ENCODE measurements at regions not wholly inside any gene's neighbourhood (a gene's known extent, or its start where the extent isn't known, plus 50 kb on each side); places are given as distances from the start of the nearest gene placed in this dataset.

DNA sequence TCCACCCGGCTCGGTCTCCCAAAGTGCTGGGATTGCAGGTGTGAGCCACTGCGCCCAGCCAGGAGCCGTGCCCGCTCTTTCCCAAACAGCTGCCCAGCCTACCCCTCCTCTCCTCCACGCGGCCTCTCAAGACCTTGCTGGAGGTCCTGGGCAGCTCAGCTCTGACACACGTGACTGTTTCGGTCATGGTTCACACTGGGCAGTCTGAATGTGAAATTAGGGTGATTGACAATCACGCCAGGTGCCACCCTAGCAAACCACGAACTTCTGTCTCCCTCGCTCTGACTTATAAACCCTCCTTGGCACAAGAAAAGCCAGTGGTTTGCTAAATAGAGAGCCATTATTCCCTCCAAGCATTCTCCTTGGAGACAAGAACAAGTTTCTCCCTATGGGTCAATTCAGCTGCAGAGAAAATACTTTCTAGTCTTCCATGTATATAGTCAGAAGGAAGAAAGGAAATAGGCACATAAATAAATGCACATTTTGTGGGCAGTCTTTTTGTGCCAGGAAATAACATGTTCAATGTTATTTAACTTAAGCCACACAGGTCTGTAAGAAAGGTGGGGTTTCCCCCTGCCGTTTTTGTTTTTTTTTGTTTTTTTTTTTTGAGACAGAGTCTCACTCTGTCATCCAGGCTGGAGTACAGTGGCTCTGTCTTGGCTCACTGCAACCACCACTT is 121.9 kb upstream of the MEF2A start:
- Histone ChIP-seq H3K9me3 (no peaks in the 10 kb centered on the region), H3K36me3 (no peaks in the 10 kb centered on the region), H3K27me3 (no peaks in the 10 kb centered on the region), H3K4me1 (peaks cover 0 to 78% of the 10 kb centered on the region in 2 donors), H3K27ac (peak overlapping the region; percentile 70 to 87), H3K4me3 (no peak overlapping the region)
- TF ChIP-seq, protein P1, sequence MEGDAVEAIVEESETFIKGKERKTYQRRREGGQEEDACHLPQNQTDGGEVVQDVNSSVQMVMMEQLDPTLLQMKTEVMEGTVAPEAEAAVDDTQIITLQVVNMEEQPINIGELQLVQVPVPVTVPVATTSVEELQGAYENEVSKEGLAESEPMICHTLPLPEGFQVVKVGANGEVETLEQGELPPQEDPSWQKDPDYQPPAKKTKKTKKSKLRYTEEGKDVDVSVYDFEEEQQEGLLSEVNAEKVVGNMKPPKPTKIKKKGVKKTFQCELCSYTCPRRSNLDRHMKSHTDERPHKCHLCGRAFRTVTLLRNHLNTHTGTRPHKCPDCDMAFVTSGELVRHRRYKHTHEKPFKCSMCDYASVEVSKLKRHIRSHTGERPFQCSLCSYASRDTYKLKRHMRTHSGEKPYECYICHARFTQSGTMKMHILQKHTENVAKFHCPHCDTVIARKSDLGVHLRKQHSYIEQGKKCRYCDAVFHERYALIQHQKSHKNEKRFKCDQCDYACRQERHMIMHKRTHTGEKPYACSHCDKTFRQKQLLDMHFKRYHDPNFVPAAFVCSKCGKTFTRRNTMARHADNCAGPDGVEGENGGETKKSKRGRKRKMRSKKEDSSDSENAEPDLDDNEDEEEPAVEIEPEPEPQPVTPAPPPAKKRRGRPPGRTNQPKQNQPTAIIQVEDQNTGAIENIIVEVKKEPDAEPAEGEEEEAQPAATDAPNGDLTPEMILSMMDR (IDR thresholded peaks at IDR 0.05): no peak
- peak; percentile 55 for DNase-seq (ENCODE audit: low spot score)

DNA sequence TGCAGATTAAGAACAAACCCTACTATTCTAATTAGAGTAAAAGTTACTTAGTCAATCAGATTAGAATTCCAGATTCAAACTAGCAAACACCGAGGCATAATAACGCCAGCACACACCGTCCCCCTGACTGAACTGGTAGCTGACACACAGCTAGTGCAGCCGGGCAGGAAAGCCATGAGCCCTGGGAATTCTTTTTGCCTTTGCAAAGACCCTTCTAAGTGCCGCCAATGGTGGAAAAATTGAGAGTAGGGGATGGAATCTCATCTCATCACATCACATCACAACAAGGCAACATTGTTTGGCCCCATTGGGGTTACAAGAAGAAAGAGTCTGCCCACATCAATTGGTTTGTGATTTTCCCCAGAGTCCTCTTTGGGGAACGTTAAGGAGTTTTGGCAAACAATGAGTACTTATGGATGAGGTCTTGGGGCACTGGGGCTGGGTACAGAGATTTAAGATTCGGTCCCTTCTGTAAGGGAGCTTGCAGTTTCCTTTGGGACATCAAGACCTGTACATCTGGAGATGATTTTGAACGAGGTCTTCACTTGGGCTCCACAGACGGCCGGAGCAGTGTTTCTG is 120.4 kb upstream of the MEF2A start:
- Histone ChIP-seq H3K27ac (peak overlapping the region in 1 of 2 donors; percentile 17), H3K27me3 (no peaks in the 10 kb centered on the region), H3K4me1 (peaks cover 0 to 87% of the 10 kb centered on the region in 2 donors), H3K4me3 (no peak overlapping the region), H3K36me3 (no peaks in the 10 kb centered on the region), H3K9me3 (no peaks in the 10 kb centered on the region)
- no peak for DNase-seq (ENCODE audit: low spot score)
- TF ChIP-seq, protein P1 (IDR thresholded peaks at IDR 0.05): no peak

DNA sequence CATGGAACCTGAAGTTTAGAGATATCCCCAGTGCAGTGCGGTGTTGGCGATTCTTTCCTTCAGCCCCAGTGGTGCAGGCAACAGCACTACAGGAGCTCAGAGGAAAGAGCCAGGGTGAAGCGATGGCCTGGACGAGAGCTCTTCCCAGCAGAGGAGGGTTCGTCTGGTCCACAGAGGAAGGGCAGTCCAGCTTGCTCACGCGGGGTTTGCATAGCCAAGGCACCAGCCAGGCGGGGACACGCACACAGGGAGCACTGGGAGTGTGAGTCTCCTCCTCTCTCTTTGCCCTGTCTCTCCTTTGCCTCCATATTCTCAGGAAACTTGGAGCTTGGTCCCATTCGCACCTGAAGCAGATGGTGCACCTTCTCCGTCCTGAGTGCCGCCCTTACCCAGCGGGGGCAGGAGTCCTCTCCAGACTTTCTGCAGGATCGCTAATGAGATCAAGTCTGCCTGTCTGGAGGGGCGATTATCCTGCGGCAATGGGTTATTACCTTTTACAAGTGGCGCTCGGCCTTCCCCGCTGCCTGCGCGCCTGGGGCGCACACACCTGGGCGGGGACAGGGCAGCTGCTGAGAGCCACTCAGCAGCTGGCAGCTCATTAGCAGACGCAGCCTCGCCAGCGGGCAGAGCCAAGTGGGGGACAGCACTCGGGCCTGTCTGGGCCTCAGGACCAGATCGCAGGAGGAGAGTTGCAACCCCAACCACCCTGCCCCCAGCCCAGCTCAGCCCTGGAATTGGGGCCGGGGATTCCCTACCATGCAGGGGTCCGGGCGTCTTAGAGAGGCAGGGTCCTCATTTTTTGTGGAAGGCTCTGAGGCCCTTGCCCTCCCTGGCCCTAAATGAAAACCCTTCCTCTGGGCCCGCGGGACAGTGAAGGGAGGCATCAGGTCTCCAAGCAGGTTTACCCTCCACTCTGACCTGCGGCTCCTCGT is 119.0 kb upstream of the MEF2A start:
- Histone ChIP-seq H3K4me3 (no peak overlapping the region), H3K4me1 (peaks cover 0 to 87% of the 10 kb centered on the region in 2 donors), H3K27ac (peak overlapping the region in 1 of 2 donors; percentile 31), H3K9me3 (no peaks in the 10 kb centered on the region), H3K36me3 (no peaks in the 10 kb centered on the region), H3K27me3 (no peaks in the 10 kb centered on the region)
- peak; percentile 47 for DNase-seq (ENCODE audit: low spot score)
- TF ChIP-seq, protein P1 (IDR thresholded peaks at IDR 0.05): no peak

DNA sequence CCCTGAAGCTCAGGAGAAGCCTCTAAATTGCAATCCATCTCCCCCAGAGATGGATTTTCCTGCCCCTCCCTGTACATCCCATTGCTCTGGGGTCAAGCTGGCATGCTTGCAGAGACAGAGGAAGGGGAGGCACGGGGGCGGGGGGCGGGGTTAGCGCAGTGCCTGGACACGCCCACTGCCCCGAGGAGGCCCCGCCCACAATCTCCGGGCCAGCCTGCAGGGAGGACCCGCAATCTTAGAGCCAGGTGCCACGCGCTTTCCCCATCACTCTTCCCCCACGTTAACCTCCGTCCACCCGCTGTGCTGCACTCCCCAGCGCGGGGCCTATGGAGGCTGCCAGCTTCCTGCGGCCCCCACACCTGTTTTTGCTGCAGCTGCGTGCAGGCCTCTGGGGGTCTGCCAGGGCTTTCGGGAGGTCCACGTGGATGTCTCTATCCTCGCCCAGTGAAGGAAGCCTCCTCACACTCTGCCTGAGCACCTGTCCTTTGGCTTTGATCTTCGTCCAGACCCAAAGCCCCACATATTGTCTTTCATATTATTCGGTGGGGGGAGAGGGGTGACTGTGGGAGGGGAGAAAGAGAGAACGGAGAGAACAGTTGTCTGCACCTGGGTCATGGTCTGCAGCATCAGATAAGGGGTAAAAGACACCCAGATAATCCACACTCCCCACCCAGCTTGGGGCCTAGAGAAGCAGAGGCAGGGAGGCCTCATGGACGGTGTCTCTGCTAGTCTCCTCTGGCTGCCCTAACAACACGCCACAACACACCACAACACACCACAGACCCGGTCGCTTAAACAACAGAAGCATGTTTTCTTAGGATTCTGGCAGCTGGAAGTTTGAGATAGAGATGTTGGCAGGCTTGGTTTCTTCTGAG is 118.0 kb upstream of the MEF2A start:
- H3K4me1 ChIP-seq: peaks cover 0 to 87% of the 10 kb centered on the region in 2 donors
- H3K27ac ChIP-seq: peak overlapping the region; percentile 31 to 85
- no peaks in the 10 kb centered on the region for H3K9me3 ChIP-seq
- DNase-seq (ENCODE audit: low spot score): peak; percentile 57
- no peaks in the 10 kb centered on the region for H3K27me3 ChIP-seq
- no peaks in the 10 kb centered on the region for H3K36me3 ChIP-seq
- no peak overlapping the region for H3K4me3 ChIP-seq
- TF ChIP-seq, protein P1 (IDR thresholded peaks at IDR 0.05): no peak

DNA sequence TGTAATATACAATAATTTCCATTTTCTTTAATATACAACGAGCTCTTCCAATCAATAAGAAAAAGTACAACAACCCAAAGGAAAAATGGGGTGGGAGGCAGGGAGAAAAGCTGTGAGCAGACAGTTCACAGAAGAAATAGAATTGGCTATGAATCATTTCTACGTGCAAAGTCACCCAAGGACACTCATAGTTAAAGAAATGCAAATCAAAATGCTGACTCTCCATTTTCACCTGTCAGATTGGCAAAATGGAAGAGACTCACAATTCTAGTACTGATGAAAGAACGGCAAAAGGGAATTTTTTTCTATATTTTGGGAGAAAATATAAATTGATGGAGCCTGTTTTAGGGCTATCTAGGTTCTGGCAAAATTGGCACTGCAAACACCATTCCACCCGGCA is 116.3 kb upstream of the MEF2A start:
- Histone ChIP-seq H3K27ac (peak overlapping the region; percentile 85 to 93), H3K27me3 (no peaks in the 10 kb centered on the region), H3K36me3 (no peaks in the 10 kb centered on the region), H3K4me1 (peaks cover 0 to 87% of the 10 kb centered on the region in 2 donors), H3K4me3 (no peak overlapping the region), H3K9me3 (no peaks in the 10 kb centered on the region)
- TF ChIP-seq, protein P1 (IDR thresholded peaks at IDR 0.05): no peak
- no peak for DNase-seq (ENCODE audit: low spot score)
